RPMI7951 (cell line): ENCODE measurements at regions not wholly inside any gene's neighbourhood (a gene's known extent, or its start where the extent isn't known, plus 50 kb on each side); places are given as distances from the start of the nearest gene placed in this dataset.
"Not testable (repeated sequence)": the region's sequence is repeated elsewhere in the genome, so short reads cannot be mapped to it uniquely, and the experiment has no call there.

Source experiments
- DNase-seq: peaks from one replicate; pipeline ENCODE4 v3.0.0-alpha.2; 2012; ENCODE audit warnings: low read depth

- DNase-seq = no peak
Measured at GRCh38 chr1:81270051-81270450, 530.7 kb upstream of the ADGRL2 start.

GRCh38 chr1:81264976-81265375 is 535.8 kb upstream of the ADGRL2 start:
- DNase-seq = no peak

- DNase-seq = no peak
Measured at GRCh38 chr1:81259625-81260411, 540.9 kb upstream of the ADGRL2 start.

- DNase-seq = no peak
Measured at GRCh38 chr1:81254560-81254959, 546.2 kb upstream of the ADGRL2 start.

- no peak for DNase-seq
Measured at GRCh38 chr1:81254068-81254467, 546.7 kb upstream of the ADGRL2 start.

GRCh38 chr1:81252471-81253151 is 548.1 kb upstream of the ADGRL2 start:
- no peak for DNase-seq

GRCh38 chr1:81250825-81251224 is 549.9 kb upstream of the ADGRL2 start:
- not testable (repeated sequence) for DNase-seq

- DNase-seq = not testable (repeated sequence)
Measured at GRCh38 chr1:81245084-81245715, 555.5 kb upstream of the ADGRL2 start.

GRCh38 chr1:81244612-81245011 is 556.1 kb upstream of the ADGRL2 start:
- not testable (repeated sequence) for DNase-seq

- no peak for DNase-seq
Measured at GRCh38 chr1:81242103-81242502, 558.6 kb upstream of the ADGRL2 start.

GRCh38 chr1:81238129-81238528 is 562.6 kb upstream of the ADGRL2 start:
- no peak for DNase-seq

- DNase-seq = no peak
Measured at GRCh38 chr1:81237473-81238089, 563.2 kb upstream of the ADGRL2 start.

- no peak for DNase-seq
Measured at GRCh38 chr1:81234237-81234636, 566.5 kb upstream of the ADGRL2 start.

GRCh38 chr1:81233591-81233990 is 567.1 kb upstream of the ADGRL2 start:
- DNase-seq = no peak

- DNase-seq = no peak
Measured at GRCh38 chr1:81232420-81232819, 568.3 kb upstream of the ADGRL2 start.

- peak; percentile 4 for DNase-seq
Measured at GRCh38 chr1:81231729-81232038, 569.0 kb upstream of the ADGRL2 start.

- DNase-seq = no peak
Measured at GRCh38 chr1:81230983-81231728, 569.6 kb upstream of the ADGRL2 start.

- DNase-seq = no peak
Measured at GRCh38 chr1:81228926-81229325, 571.8 kb upstream of the ADGRL2 start.

GRCh38 chr1:81226603-81226928 is 574.2 kb upstream of the ADGRL2 start:
- no peak for DNase-seq

GRCh38 chr1:81225789-81226602 is 574.7 kb upstream of the ADGRL2 start:
- DNase-seq = no peak

GRCh38 chr1:81224222-81224621 is 576.5 kb upstream of the ADGRL2 start:
- no peak for DNase-seq
